Urinary bladder (tissue), 3 donors: ENCODE measurements at regions not wholly inside any gene's neighbourhood (a gene's known extent, or its start where the extent isn't known, plus 50 kb on each side); places are given as distances from the start of the nearest gene placed in this dataset.

Experiments
- DNase-seq: peaks from one replicate; pipeline ENCODE4 v3.0.0-alpha.2; 2015; ENCODE audit errors: extremely low spot score
- H3K27ac ChIP-seq: one replicate; pipeline ENCODE4 v1.5.1; 2013; ENCODE audit warnings: low read depth, mild to moderate bottlenecking, moderate library complexity
- H3K36me3 ChIP-seq: one replicate; pipeline ENCODE4 v1.6.1; 2013; ENCODE audit warnings: mild to moderate bottlenecking, moderate library complexity; ENCODE audit not compliant: insufficient read depth
- H3K4me1 ChIP-seq: one replicate; pipeline ENCODE4 v1.6.1; 2013; ENCODE audit warnings: mild to moderate bottlenecking, moderate library complexity; ENCODE audit not compliant: insufficient read depth
- H3K4me3 ChIP-seq: one replicate; pipeline ENCODE4 v1.5.1; 2013; ENCODE audit warnings: low read depth, low read length
- WGBS: extraction: QIAGEN DNeasy Blood & Tissue Kit; methylation state at CpG from one replicate; pipeline ENCODE4 v1.1.7; 2013; 5-methylcytosine and 5-hydroxymethylcytosine counted together
- donor health status: healthy with polysubstance abuse.
- donor health status: healthy.

- H3K27ac ChIP-seq: no peak overlapping the region
- 90% methylated on average over 4 of the region's 4 CpGs for WGBS
- H3K4me1 ChIP-seq: no peaks in the 10 kb centered on the region
- no peak overlapping the region for H3K4me3 ChIP-seq
- DNase-seq: no peak
- no peaks in the 10 kb centered on the region for H3K36me3 ChIP-seq
These were observed 457.4 kb upstream of the CDH4 start for GRCh38 chr20:60794674-60795073.

GRCh38 chr20:60795651-60796050, 456.4 kb upstream of the CDH4 start:
- 68% methylated on average over 1 of the region's 1 CpG for WGBS
- Histone ChIP-seq H3K4me3 (no peak overlapping the region), H3K36me3 (no peaks in the 10 kb centered on the region), H3K27ac (no peak overlapping the region), H3K4me1 (no peaks in the 10 kb centered on the region)
- no peak for DNase-seq

- Histone ChIP-seq H3K4me3 (no peak overlapping the region), H3K27ac (no peak overlapping the region), H3K36me3 (no peaks in the 10 kb centered on the region), H3K4me1 (no peaks in the 10 kb centered on the region)
- DNase-seq: no peak
- WGBS: 66% methylated on average over 1 of the region's 1 CpG
These were observed 451.9 kb upstream of the CDH4 start for GRCh38 chr20:60800185-60800584.

- Histone ChIP-seq H3K4me3 (no peak overlapping the region), H3K4me1 (no peaks in the 10 kb centered on the region), H3K36me3 (no peaks in the 10 kb centered on the region), H3K27ac (no peak overlapping the region)
- no peak for DNase-seq
- WGBS: 46% methylated on average over 5 of the region's 5 CpGs
These were observed 449.4 kb upstream of the CDH4 start for GRCh38 chr20:60802676-60803075.

GRCh38 chr20:60803335-60804055, 448.6 kb upstream of the CDH4 start:
- Histone ChIP-seq H3K27ac (no peak overlapping the region), H3K4me1 (no peaks in the 10 kb centered on the region), H3K36me3 (no peaks in the 10 kb centered on the region), H3K4me3 (no peak overlapping the region)
- WGBS: 36% methylated on average over 7 of the region's 7 CpGs
- DNase-seq: no peak

GRCh38 chr20:60804240-60804917, 447.7 kb upstream of the CDH4 start:
- WGBS: 64% methylated on average over 4 of the region's 4 CpGs
- H3K27ac ChIP-seq: no peak overlapping the region
- H3K4me1 ChIP-seq: no peaks in the 10 kb centered on the region
- DNase-seq: no peak
- no peak overlapping the region for H3K4me3 ChIP-seq
- H3K36me3 ChIP-seq: no peaks in the 10 kb centered on the region

- Histone ChIP-seq H3K4me1 (no peaks in the 10 kb centered on the region), H3K36me3 (no peaks in the 10 kb centered on the region), H3K4me3 (no peak overlapping the region), H3K27ac (no peak overlapping the region)
- 20% methylated on average over 11 of the region's 11 CpGs for WGBS
- DNase-seq: no peak
These were observed 447.0 kb upstream of the CDH4 start for GRCh38 chr20:60804918-60805630.

- DNase-seq: no peak
- Histone ChIP-seq H3K27ac (no peak overlapping the region), H3K36me3 (no peaks in the 10 kb centered on the region), H3K4me1 (no peaks in the 10 kb centered on the region), H3K4me3 (no peak overlapping the region)
- 66% methylated on average over 6 of the region's 6 CpGs for WGBS
These were observed 445.7 kb upstream of the CDH4 start for GRCh38 chr20:60806354-60806753.

GRCh38 chr20:60806824-60807223, 445.2 kb upstream of the CDH4 start:
- Histone ChIP-seq H3K4me3 (no peak overlapping the region), H3K36me3 (no peaks in the 10 kb centered on the region), H3K4me1 (no peaks in the 10 kb centered on the region), H3K27ac (no peak overlapping the region)
- WGBS: 92% methylated on average over 5 of the region's 5 CpGs
- DNase-seq: no peak

GRCh38 chr20:60808003-60808672, 443.9 kb upstream of the CDH4 start:
- Histone ChIP-seq H3K4me3 (no peak overlapping the region), H3K4me1 (no peaks in the 10 kb centered on the region), H3K27ac (no peak overlapping the region), H3K36me3 (no peaks in the 10 kb centered on the region)
- DNase-seq: no peak
- WGBS: 90% methylated on average over 16 of the region's 16 CpGs

- Histone ChIP-seq H3K4me3 (no peak overlapping the region), H3K4me1 (no peaks in the 10 kb centered on the region), H3K27ac (no peak overlapping the region), H3K36me3 (no peaks in the 10 kb centered on the region)
- no peak for DNase-seq
- WGBS: 84% methylated on average over 6 of the region's 6 CpGs
These were observed 443.4 kb upstream of the CDH4 start for GRCh38 chr20:60808701-60809100.

- WGBS: 85% methylated on average over 4 of the region's 4 CpGs
- Histone ChIP-seq H3K4me3 (no peak overlapping the region), H3K4me1 (no peaks in the 10 kb centered on the region), H3K27ac (no peak overlapping the region), H3K36me3 (no peaks in the 10 kb centered on the region)
- DNase-seq: no peak
These were observed 441.5 kb upstream of the CDH4 start for GRCh38 chr20:60810561-60810960.

GRCh38 chr20:60812561-60812960, 439.5 kb upstream of the CDH4 start:
- Histone ChIP-seq H3K4me1 (no peaks in the 10 kb centered on the region), H3K4me3 (no peak overlapping the region), H3K27ac (no peak overlapping the region), H3K36me3 (no peaks in the 10 kb centered on the region)
- no peak for DNase-seq
- 43% methylated on average over 3 of the region's 3 CpGs for WGBS
